ENCODE measurements at regions not wholly inside any gene's neighbourhood (a gene's known extent, or its start where the extent isn't known, plus 50 kb on each side); places are given as distances from the start of the nearest gene placed in this dataset.

DNA sequence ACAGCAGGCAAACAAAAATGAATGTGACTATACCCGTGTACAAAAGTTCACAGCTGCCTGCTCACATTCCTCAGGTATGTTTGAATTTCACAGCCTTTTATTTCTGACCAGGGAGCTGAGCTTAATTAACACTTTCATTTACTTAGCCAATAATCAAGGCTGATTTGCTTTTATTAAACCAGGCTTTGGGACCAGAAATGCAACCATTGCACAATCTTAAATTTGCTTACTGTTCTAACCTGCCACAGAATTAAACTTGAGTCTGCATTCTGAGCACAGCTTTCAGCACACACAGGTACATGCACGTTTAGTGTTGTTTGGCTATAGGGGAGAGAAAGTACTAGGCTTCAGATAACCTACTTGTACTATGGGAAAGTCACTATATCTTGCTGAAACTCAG is 372.4 kb upstream of the ATP5MC3 start:
- no peak for DNase-seq

DNA sequence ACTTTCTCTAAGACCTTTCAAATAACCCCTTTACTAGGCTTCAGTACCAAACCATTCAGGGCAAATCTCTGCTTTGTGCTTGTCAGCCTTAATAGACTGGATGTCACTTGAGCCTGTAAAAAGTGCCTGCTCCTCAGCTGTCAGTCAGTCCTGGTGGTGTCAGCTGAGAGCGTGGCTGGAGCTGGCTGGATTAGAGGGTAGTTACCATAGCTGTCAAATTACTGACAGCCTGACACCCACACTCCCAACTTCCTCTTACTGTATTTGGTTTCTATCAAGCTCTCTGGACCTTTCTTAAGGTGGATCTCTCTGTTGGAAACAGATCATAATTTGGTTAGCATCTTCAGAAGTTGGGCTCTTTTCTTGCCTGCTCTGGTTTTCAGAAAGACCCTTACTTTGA is 371.4 kb upstream of the ATP5MC3 start:
- no peak for DNase-seq

DNA sequence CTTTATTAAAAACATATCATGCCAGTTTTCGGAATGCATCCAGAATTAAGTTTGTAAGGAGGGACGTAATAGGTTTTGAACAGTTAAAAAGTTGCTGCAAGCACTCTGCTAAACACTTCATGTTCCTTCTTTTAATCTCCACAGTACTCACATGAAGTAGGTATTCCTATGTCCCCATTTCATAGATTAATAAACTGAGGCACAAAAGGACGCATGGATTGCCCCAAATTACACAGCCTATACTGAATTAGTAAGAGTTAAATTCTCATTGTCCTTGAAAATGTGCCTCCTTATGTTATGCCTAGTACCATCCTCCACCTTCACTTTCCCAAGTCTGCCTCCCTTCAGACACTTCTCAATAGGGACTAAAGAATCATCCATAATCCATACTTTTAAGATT is 358.9 kb upstream of the ATP5MC3 start:
- DNase-seq, result no peak

DNA sequence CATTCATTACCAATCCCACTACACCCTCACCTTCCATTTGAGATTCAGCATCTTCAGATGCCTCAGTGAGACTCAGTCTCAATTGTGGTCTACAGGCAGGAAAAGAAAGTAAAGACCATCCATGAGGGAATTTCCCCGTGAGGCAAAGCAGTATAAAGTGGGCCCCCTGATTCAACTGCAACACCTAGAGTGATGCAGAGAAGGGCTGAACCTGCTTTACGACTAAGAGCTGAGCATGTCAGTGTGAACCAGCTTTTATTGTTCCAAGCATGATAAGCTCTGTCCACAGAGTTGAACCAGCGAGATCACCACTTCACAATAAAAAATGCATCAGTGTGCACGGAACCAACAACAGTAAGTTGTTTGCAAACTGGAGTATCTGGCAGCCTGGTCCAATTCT is 357.6 kb upstream of the ATP5MC3 start:
- no peak for DNase-seq

DNA sequence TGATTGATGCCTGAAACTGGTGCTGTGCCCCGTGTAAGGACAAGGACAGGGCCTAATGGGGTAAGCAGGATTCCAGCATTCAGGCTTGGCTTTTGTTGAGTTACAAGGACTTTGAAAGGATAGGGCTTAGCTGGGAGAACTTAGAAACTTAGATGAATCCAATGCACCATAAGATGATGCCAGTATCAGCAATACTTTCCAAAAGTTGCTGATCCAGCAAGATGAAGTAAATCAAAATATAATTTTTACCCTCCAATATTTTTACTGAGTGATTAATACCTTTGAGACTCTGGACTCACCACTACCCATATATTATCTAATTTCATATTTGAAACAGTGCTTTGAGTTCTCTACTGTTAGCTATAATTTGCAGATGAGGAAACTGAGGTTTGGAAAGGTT is 354.5 kb upstream of the ATP5MC3 start:
- no peak for DNase-seq

DNA sequence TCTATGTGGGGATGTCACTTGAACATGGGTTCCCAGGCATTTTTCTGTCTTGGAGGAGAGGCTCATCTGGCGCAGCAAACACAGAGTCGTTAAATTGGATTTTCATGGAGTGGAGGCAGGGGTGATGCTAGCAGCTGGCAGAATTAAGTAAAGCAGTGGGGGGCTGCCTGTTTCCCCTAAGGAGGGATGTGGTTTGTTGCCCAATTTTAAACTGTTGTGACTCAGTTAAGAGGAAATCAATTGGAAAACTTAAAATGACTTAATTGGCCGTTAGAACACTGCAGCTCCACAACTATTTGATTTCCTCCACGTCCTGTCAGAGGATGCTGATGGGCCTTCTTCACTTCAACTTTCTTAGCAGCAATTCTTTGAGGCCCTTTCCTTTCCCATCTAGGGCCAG is 354.1 kb upstream of the ATP5MC3 start:
- no peak for DNase-seq

DNA sequence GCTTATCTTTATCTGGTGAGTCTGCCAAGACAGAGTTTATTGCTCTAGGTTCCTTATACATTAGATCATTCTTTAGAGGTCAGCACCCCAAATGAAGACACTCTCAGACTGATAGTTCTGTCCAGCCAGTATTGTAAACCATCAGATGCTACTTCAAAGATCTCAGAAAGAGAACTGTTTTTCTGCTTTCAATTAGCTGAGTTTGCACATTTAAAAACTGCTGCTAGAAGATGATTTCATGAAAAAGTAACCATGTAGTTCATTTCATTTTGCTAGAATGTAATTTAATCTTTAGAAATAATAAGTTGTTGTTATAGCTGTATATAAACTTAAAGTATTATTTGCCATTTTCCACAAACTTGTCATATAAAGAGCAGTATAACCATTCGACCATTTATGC is 344.5 kb upstream of the ATP5MC3 start:
- DNase-seq, result no peak

DNA sequence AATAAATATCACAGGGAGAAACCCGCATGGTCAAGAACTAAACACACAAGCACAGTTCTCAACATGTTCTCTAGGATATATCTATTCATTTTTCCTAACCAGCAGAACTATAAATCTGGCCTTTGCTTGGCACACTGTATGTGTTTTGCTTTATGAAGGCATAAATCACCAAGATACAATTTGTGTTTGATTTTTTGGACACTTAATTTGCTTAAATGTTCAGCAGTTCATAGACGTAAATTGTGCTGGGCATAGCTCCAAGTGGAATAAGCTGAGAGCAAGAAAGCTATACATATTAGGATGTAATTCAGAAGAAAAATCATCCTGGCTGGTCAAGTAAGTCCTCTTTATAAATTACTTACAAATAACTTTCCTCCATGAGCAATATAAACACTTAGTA is 341.5 kb upstream of the ATP5MC3 start:
- no peak for DNase-seq

DNA sequence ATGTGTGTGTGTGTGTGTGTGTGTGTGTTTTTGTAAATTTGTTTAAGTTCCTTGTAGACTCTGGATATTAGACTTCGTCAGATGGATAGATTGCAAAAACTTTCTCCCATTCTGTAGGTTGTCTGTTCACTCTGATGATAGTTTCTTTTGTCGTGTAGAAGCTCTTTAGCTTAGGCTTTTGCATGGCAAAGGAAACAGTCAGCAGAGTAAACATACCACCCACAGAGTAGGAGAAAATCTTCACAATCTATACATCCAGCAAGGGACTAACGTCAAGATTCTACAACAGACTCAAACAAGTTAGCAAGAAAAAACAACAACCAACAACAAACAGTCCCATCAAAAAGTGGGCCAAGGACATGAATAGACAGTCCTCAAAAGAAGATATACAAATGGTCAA is 336.7 kb upstream of the ATP5MC3 start:
- DNase-seq, result no peak

DNA sequence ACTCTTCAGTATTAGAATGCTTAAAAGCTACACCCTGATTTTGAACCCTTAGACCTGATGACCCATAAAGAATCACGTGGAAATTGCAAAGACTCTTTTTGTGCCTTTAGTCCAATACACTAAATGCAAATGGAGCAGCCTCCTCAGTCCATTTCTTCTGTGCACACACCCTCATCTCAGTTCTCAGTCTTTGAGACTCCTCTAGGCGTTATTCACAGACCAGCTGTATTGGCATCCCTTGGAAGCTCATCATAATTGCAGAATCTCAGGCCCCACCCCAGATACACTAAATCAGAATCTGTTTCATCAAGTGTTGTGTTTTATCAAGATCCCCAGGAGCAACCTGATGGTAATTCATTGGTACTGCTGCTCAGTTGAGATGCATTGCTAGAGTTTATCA is 335.0 kb upstream of the ATP5MC3 start:
- no peak for DNase-seq

DNA sequence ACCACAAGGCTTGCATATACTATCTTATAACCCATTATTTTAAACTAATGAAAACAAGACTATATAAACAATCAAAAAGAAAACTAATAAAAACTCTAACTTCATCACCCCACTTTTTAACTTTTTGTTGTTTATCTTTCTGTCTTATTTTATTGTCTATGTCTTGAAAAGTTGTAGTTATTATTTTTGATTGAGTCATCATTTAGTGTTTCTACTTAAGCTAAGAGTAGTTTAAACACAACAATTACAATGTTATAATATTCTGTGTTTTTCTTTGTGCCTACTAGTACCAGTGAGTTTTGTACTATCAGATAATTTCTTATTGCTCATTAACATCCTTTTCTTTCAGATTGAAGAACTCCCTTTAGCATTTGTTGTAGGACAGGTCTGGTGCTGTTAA is 318.7 kb upstream of the ATP5MC3 start:
- DNase-seq, result no peak

DNA sequence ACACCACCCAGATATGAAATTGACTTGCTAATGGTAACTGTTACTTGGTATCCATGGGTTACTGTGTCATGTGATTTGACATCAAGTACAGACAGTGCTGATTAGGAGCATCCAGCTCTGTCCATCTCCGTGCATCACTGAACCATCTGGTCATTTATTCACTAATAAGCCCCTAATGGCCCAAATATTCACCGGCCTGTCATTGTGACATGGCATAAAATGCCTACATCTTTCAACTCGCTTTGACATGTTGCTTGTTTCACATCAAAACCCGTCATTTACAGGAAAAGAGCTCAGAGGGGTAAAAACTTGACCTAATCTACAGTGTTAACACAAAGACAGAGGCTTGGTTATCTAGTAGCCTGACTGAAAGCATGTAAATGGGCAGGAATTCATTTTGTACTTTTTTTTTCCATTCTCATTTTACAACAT is 308.9 kb upstream of the ATP5MC3 start:
- DNase-seq, result no peak

DNA sequence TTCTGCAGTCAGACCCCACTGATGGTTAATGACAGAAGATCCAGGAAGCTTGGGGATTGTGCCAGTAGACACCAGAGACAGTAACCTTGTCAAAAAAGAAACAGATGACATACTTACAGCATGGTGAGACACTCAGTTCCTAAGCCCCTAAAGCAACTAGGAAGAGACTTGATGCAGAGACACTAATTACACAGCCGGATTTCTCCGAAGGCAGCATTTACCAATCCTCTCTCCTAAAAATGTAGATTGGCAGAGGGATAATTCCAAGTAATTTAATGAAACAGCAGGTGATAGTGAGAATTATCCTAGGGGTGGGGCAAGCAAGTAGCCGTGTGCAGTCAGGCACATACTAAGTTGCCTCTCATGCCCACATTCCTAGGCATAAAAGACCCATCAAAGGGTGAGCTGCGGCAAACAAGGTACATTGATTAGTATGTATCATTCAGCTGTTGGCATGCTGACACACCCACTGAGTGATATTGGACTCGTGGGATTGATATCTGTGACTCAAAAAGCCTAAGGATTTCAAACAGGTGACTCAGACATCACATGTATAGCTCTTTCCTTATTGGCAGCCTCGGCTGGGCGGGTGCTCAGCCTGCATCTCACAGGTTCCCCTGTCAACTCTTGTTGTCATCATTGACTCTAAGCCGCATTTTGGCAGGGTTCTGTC is 296.7 kb upstream of the ATP5MC3 start:
- DNase-seq, result no peak

DNA sequence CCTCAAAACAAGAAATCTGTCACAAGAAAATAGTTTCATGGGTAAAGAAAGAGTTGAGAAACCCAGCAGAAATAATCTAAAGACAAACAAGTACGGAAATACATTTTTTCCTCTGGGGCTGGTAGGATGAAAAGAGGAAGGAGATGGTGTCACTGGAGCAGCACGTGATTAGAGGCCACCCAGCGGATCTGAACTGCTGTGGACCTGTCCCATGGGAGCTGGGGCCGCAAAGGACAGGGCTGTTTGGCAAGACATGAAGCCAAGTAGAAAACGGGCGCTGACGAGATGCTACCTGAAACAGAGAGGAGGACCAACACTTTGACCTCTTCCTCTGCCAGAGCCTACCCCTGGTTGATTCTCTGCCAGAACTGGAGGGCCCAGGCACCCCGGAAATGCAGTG is 295.4 kb upstream of the ATP5MC3 start:
- DNase-seq, result no peak

DNA sequence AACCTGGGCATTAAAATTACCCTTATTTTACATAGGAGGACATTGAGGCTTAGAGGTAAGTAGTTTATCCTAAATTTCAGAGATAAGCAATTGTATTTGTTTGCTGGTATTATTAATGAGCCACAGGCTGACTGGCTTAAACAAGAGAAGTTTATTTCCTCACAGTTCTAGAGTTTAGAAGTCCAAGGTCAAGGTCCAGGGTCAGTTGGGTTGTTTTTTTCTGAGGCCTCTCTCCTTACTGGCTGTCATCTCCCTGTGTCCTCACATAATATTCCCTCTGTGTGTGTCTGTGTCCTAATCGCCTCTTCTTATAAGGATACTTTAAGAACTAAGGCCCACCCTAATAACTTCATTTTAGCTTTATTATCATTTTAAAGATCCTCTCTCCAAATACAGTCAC is 294.9 kb upstream of the ATP5MC3 start:
- DNase-seq, result no peak

DNA sequence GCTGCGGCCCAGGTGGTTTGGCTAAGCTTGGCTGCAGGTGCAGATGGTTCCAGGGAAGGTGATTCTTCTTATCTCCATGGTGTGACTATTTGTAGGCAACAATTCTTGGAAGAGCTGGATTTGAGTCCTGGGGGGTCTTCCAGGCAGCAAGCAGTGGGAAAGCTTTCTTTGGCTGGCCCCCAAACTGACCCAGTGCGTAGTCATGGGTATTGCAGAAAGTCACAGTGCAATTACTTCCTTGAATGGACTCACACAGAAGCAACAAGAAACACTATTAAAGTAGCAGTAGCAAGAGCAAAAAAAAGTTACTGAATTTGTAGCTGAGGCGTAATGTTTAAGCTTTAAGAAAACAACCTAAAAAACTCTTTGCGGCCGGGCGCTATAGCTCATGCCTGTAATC is 293.6 kb upstream of the ATP5MC3 start:
- DNase-seq, result no peak

DNA sequence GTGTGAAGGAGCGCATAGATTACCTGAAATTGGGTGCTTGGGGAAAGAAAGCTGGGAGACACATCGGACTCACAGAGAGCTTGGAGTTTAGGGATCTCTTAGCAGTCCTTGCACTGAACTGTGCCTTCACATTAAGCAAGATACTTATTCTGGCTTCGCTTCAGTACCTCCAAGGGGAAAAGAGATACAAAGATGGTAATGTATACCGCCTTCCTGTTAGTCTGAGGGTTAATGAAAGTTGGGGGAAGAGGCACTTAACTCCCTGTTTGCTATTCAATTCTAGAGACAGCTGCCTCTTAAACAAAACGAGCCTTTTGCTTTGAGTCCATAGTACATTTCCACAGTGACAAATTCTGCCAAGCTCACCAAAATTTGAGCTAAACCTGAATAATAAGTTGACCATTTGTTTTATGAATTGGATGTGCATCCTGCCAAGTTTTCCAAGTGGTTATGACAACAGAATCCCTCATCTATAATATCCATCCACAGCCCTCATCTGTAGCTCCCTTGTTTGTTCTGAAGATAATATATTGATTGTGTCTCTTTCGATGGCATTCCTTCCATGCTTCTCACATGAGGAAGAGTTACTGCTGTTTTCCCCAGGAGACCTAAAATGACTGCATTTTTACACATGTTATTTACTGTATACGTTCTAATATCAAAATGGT is 287.1 kb upstream of the ATP5MC3 start:
- DNase-seq, result no peak

DNA sequence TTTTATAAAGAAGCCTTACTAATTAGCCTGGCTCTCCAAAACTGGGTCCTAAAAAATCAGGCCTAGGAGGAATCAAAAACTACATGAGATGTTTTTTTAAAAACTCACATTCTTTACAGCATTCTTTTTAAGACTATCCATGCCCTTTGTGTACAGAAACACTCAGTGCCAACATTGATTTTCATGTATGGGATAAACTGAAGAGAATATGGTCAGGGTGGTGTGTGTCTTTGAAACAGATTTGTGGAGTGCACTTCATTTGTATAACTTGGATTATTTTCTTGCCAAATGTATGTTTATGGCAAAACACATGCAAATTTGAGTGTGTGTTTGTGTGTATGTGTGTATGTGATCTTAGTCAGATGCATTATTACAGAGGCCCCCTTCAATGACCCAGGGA is 283.6 kb upstream of the ATP5MC3 start:
- no peak for DNase-seq

DNA sequence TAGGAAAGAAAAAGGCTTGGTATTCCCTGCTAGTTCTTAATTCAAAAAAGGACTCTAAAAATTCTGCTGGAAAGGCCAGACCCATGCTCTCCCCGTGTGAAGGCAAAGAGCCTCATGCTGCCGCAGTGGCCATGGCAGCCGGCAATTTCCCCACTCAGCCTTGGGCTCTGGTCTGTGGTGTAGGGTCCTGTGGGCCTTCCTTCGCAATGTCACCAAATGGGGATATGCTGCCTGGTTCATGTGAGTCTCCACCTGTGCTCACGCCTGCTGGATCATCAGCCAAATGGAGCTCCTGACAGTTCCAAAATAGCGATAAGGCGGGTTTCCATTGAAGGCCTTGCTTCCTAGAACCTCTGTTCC is 282.8 kb upstream of the ATP5MC3 start:
- DNase-seq, result no peak

DNA sequence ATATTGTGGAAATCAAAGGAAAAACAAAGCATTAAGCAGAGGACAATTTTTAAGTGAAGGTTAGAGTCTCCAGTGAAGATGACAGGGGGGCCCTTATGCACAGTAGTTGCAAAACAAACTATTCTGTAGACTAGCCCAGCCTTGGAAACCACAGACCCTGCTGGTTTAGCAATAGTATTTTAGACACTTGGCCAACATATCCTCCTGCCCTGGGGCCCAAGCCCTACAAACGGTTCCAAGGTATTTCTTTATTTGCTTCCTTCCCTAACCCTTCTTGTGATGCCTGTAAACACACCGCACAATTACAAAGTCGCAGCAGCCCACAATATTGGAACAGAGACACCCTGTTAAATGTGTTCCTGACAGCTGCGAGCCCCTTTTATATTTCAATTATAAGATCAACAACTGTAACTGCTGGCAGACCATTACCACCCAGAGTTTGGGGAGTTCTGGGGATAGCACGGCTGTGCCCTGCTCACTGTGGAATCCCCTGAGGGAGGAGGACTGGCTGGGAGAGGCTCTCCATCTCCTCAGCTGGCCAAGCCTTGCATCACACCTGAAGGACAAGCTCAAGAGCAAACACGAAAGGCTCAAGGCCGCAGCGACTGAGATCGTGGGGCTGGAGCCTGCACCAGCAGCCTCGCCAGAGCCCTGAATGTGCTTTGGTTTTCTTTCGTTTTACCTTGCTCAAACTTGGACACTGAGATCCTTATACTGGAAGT is 282.2 kb upstream of the ATP5MC3 start:
- DNase-seq, result no peak

DNA sequence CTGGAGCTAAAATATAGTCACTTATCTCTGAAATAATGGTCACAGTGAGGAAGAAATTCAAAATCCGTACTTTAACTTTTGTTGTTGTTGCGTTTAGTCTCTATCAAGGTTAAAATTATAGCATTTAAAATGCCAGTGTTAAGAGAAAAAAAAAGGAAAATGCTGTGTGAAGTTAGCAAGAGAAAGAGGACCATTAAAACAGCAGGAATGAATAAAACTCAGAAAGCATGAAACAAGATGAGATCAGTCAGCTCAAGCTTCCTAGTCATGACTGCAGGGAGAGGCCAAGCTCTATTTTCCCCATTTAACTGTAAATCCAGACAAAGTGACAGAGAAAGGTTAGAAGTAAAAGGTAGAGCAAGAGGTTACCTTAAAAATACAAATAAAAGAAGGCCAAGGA is 281.7 kb upstream of the ATP5MC3 start:
- no peak for DNase-seq

DNA sequence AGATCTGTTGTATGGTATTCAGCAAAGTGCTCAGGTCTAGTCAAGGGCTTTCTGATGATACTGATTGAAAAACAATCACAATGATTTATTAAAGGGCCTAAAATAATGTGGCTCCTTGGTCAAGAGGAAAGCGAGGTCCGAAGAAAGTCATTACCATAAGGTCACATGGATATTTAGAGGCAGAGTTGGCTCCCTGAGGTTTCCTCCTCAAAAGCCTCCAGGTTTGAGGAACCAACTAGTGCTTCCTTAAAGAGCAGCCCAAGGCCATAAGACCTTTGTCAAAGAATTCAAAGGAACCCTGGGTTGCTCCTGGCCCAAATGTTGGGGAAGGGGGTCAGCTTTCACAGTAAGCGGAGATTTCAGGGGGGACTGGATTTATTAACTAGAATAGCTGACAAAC is 280.7 kb upstream of the ATP5MC3 start:
- DNase-seq, result no peak

DNA sequence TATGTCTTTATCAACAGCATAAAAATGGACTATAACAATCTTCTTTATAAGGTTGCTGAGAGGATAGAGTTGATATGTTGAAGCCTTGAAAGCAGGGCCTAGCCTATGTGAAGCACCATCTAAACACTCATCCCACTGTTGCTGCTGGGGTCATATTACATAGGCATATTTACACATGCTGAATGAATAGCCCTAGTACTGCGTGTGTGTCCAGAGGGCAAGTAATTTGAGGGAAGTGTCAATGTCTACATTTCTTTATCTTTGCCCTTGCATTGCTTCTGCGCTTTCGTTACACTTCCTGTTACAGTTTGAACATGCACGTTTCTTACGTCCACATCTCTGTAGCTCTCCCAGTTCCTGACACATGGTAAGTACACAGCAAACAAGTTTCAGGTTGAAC is 280.3 kb upstream of the ATP5MC3 start:
- no peak for DNase-seq

DNA sequence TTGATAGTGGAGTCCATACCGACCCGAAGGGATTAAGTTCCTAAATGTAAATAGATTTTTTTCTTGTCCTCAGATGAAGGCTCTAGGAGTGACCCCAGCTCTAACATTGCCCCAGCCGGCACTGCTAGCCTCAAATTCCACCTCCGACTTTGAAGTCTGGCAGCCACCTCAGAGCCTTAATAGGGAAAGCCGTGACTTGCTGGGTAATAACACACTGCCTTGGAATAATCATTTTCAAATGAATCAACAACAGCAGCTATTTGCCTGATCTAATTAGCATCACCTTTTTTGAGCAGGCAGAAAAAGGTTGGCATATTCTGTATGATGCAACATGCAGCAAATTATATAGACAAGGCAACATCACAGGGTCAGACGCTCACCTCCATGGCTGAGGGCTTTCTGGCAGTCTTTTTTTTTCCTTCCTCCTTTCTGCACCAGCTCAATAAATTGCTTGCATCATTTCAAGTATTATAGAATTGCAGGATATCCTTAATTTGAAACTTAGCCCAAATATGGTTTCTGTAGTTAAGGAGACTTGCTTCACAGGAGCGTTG is 276.5 kb upstream of the ATP5MC3 start:
- DNase-seq, result no peak

Measured in central memory CD4-positive, alpha-beta T cell (primary cell).